Hematopoietic multipotent progenitor cell treated with erythropoietin and hydrocortisone succinate and interleukin-3 and kit ligand, for 8 days (in vitro differentiated cells): ENCODE measurements at regions not wholly inside any gene's neighbourhood (a gene's known extent, or its start where the extent isn't known, plus 50 kb on each side); places are given as distances from the start of the nearest gene placed in this dataset.
"Not testable (repeated sequence)": the region's sequence is repeated elsewhere in the genome, so short reads cannot be mapped to it uniquely, and the experiment has no call there.

Source experiments
- DNase-seq: peaks from one replicate; pipeline ENCODE4 v3.0.0-alpha.2; 2015

DNA sequence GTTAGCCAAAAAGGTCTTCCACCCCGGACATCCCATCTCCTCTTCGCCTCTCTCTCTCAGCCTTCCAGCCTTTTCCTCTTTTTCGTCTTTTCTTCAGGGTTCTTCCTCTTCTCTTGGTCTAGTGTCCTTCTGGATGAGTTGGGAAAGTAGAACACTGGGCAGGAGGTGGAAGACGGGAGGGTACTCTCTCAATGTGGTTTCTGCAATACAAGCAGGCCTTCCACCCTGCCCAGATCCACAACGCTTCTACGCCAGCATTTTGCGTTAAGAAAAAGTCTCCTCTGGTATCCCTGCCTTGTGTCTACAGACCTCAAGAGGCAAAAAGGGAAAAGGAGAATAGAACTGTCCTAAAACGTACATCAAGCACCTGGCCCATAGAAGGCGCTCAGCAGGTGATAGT, 587.8 kb downstream of the BNC2 start:
- no peak for DNase-seq

DNA sequence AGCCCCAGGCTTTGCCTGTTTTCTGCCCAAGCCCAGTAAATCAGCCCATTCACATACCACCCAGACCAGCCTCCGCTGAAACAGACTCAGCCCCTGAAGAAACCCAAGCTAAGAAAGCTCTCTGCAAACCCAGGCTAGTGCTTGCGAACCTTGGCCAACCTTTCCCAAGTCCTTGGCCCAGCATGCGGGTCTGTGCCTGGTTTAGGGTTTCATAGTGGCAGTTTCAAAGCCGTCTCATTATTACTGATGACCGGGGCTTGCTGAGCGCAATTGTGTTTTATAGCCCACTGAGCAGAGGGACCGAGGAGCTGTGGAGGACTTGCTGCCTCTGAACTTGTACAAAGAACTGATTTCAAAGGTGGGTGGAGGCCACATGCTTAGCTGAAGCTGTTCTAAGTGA, 584.3 kb downstream of the BNC2 start:
- no peak for DNase-seq

DNA sequence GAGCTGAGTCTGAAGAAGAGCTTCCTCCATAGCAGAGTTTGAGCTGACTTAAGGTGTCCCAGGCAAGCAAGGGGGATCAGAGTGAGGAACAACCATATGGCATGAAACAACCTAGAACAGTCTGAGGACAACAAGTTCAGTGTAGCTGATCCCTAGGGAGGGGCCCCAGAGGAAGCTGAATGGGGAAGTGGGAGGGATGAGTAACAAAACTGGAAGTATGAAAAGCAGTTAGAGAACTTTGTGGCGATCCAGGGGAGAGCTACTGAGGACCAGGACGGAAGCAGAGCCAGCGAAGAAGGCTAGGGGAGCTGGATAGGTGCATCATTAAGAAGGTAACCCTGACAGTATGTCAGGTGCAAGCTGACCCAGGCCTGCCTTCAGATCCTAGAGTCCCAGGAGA, 580.8 kb downstream of the BNC2 start:
- no peak for DNase-seq

DNA sequence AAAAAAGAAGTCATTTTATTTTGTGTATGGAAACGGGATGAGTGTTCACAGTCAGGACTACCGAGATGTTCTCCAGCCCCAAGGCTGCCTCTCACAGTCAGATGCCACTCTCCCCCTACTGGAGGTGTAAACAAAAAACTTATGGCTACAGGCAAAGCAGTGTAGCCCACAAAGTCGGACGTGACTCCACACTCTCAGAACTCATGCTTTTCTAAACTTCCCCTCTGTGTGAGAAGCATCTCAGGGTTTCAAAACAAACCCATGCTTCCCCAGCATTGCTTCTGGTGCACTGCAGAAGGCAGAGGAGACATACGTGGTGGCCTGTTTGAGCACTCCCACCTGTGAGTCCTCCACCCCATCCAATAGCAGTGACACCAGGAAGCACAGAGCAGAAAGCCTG, 580.3 kb downstream of the BNC2 start:
- DNase-seq, result no peak

DNA sequence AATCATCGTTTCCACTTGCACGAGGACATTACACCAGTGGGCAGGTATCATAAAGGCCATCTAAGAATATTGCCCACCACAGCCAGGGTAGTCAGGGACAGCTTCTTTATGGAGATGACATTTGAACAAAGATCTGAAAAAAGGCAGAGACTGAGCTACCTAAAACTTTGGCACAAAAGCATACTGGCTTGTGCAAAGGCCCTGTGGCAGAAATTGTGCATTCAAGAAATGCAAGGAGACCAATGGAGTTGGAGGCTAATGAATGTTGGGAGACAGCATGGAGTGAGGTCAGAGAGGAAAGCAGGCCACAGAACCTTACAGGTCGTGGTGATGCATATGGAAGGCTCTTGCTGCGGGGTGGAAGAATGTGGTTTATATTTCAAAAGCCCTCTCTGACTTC, 578.5 kb downstream of the BNC2 start:
- no peak for DNase-seq

DNA sequence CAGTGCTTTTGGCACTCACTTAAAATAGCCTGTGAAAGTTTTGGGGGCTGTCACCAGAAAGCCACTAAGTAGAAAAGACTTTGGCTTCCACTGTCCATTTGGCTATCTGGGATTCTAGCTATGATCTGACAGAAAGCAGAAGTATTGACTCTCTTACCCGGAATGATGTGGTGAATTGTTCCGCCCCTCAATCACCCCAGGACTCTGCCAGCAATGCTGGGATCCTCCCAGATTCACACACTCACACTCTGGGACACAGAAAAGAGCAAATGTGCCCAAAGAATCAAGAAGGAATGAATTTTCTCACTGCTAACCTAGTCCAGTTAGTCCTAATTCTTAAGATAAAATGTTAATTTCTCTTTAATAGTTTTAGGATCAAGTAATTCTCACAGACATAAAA, 576.9 kb downstream of the BNC2 start:
- DNase-seq, result no peak

DNA sequence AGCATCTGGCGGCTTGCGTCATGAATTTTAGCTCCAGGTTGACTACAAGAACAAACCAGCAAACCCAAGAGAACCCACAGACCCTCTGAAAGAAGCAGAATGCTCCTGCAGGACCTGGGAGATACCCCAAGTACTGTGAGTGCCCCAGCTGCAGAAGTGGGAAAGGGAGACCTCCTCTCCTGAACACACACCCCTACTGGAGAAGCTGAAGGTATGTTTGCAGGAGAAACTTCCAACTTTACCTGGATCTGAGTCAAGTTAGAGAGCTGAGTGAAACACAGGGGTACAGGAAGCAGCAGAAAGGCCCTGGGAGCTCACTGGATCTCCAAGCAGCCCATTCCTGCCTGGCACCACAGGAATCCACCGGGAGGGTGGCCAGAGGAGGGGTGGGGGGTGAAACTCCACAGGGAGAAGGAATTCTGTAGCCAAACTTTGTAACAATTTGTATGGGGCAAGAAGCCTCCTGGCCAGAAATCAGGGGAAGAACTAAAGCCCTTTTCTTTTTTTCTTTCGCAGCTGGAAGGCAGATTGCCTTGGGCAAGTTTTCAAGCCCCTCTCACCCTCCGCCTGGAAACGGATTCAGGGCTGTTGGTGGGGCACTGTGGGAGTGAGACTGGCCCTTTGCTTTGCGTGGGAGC, 576.2 kb downstream of the BNC2 start:
- DNase-seq, result no peak

DNA sequence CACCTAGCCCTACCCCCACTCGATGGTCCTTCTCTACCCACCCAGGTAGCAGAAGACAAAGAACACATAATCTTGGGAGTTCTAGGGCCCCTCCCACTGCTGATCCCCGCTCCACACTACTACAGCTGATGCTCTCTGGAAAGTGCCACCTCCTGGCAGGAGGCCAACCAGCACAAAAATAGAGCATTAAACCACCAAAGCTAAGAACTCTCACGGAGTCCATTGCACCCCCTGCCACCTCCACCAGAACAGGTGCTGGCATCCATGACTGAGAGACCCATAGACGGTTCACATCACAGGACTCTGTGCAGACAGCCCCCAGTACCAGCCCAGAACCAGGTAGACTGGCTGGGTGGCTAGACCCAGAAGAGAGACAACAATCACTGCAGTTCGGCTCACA, 575.5 kb downstream of the BNC2 start:
- DNase-seq, result not testable (repeated sequence)

DNA sequence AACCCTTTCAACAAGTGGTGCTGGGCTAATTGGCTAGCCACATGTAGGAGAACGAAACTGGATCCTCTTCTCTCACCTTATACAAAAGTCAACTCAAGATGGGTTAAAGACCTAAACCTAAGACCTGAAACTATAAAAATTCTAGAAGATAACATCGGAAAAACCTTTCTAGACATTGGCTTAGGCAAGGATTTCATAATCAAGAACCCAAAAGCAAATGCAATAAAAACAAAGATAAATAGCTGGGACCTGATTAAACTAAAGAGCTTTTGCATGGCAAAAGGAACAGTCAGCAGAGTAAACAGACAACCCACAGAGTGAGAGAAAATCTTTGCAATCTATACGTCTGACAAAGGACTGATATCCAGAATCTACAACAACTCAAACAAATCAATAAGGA, 571.1 kb downstream of the BNC2 start:
- not testable (repeated sequence) for DNase-seq

DNA sequence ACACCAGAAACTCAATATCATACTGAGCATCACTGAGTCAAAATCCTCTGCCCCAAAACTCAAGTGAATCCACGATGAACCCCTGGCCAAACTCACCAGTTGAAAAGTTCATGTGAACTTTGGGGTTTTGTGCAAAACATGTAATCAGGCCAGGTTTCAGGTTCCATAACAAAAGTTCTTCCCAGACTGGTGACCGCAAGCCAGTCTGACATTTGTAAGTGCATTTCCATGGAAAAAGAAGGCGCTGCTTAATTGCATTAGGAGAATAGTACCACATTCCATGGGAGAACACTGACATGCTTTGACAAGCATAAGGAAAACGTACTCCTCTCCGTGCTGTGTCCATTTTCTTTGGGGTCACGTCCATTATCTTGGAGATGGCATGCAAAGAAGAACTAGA, 567.0 kb downstream of the BNC2 start:
- no peak for DNase-seq

DNA sequence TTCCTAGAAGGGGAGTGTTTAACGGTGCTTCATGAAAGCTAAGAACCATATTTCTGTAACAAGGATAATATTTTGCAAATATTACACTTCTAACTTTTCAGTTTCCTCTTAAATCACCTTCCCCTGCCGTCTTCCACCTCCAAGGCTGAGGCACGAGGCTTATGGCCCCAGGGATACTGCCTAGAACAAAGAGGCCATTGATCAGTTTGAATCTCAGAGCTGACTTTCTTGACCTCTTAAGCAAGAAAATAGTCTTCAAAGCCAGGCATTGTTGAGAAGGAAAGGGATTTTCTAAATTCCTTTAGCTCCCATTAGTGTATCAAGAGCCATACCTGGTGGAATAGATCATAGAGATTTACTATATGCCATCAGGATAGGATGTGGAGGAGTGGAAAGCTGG, 566.2 kb downstream of the BNC2 start:
- DNase-seq, result no peak

DNA sequence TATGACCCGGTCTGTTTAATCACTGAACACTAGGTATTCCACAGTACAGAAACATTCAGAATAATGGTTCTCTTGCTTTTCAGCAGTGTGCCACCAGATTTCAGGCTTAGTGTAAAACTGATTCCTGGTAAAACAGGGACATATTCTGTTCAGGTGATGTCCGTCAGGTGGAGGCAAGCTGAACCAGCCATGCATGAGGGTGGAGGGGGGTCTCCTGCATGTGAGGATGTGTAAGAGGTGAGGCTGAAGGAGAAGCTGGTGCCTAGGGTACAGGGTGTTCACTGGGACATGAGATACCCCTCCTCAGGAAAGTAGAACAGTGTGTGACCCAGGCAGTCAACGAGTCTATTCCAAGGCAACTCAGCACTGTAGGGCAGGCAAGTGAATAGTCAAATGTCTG, 563.9 kb downstream of the BNC2 start:
- DNase-seq, result no peak

DNA sequence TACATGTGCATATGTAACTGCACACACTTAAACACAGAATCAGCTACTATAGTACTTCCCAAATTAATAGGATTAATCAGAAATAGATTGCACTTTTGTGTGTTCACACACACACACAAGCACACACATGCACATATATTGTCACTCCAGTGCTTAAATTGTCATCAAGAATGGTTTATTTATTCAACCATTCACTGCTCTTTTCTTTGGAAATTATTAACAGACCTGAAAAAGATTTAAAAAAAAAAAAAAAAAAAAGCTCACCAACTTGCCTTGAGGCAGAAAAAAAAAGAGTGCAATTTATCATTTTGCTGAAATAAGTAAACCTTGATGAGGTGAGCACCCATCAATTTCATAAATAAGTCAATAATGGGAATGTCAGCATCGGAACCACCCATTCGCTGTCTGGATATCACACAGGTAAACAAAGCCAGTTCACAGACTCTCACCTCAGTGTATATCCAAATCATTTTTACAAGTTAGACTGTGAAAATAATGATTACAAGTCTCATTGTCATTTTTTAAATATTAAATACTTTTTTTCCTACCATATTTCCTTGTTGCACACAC, 562.8 kb downstream of the BNC2 start:
- no peak for DNase-seq

DNA sequence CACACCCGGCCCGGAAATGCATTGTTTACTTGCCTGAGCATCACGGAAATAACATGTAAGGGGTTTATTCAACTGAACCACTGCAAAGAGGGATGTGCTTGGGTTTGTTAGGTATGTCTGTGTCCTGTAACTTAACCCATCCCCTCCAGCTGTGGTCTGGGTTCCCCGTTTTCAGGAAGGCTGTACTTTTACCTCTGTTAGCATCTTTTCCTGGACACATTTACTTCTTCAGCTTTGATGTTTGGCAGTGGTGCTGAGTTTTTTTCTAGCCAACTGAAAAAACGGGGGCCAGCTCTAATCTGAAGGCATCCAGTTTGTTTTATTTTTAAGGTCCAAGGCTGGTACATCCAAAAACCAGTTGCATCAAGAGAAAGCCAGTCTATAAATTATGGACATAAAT, 561.8 kb downstream of the BNC2 start:
- DNase-seq, result no peak

DNA sequence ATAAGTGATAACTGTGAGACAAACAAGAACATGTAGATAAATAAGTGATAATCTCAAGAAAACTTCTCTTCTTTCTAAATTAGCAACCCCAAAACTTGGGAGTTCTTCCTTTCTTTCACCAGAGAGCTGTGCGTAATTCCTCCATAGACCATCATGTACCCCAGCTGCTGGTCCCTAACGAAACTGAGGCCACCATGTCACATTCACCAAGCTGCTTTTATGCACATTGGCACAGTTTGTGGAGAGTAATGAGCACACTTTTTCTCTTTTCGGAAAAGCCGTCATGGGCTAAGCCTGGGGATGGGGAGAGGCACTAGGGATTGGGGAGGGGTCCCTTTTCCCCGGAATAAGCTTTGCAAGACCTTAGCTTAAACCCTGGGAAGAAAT, 561.4 kb downstream of the BNC2 start:
- no peak for DNase-seq

DNA sequence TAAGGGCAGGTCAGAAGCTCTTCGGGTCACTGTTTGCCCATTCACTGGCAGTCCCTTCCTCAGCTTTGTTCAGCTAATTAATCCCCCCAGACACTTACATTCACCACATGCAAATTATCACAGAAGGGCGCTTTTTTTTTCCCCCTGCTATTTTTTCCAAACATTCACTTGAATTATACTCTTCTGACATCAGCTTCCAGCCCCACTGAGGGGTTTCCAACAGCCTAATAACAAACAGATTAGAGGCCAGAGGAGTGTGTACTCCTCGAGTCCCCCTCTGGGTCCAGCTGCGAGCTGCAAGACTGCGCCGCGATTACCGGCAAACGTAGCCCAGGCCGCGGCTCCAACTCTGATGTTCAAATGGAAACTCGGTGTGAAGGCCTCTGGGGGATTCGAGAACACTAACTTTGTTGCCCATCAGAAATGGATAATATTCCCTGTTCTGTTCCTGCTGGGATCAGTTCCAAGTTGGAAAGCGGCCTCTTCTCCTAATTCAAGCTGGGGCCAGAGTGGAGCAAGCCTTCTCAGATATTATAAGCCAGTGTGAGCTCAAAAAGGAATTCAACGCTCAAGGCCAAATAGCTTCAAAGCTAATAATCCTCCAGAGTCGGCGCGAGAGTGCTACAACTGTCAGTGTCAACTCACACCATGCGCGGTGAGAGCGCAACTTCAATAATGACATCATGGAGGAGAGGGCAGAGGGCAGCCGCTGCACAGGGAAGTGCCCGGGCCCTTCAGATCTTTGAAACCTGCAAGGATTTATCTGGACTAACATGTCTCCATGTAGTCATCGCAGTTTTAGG, 560.8 kb downstream of the BNC2 start:
- no peak for DNase-seq

DNA sequence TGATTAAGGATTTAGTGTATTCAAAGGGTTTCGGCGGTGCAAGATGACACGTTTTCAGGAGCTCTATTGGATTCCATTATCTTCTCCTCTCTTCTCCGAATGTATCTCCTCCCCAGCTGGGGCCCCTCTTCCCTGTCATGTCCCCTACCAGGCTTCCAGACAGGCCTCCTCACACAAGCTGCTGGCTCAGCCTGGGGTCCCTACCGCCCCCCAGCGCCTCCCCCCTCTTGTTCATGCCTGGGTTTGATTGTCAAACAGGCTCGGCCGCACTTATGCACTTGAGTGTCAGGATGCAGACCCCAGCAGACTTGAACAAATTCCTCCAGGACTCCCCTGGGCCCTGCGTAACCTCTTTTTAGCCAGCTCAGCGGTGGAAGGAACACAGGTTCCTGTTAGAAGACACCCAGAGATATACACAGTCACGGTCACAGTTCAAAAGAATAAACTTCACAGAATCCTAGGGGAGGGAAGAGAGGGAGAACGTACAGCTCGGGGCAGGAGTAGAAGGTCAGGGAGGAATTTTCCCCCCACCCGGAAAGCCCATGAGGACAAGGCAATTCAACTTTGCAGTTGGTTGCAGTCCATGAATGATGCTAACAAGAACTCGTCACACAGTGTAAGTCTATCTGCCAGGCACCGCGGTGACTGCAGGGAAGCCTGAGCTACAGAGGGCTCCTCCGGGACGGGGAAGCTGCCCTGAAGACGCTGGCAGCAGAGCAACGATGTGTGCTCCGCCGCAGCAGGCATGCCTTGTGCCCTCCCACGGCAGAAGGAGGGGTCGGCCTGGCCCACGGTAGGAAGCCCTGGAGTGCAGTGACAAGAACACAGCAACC, 560.0 kb downstream of the BNC2 start:
- no peak for DNase-seq

DNA sequence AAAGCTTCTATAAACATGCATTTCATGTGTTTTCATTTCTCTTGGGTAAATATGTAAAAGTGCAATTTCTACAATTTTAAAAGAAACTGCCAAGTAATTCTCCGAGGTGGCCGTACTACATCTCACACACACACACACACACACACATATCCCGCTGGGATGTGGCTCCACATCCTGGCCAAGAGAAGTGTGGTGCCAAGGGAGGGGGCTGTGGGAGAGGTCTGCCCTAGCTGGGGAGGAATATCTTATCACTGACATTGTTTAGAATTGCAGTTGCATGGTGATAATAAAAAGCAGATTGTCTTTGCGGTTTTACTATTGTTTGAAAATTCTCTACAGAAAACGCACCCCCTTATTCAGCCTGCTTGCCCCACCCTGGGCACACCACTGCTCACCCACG, 558.4 kb downstream of the BNC2 start:
- no peak for DNase-seq

DNA sequence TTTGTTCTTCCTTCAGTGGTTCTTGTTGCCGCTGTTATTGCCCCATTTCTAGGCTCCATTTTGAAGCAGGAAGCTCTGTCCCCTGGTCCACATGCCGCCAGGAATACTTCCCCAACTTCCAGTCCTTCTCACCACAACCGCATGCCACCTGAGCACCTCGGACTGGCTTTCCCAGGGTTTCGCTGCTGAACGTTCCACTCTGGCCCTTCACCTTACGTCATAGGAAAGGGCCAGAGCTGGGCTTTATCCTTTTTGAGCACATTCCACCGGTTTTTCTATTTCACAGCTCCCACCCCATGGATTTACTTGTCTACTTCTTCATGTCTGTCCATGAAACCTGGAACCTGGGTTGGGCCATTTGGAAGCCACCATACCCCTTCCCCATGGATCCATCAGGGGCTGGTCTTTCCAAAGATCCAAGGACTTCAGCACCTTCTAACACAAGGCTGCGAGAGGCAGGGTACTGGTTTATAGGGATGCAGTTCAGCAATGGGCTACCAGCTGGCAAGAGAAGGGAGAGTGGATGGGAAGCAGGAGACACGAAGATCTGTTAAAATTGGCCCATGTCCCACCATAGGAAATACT, 557.4 kb downstream of the BNC2 start:
- DNase-seq, result no peak

DNA sequence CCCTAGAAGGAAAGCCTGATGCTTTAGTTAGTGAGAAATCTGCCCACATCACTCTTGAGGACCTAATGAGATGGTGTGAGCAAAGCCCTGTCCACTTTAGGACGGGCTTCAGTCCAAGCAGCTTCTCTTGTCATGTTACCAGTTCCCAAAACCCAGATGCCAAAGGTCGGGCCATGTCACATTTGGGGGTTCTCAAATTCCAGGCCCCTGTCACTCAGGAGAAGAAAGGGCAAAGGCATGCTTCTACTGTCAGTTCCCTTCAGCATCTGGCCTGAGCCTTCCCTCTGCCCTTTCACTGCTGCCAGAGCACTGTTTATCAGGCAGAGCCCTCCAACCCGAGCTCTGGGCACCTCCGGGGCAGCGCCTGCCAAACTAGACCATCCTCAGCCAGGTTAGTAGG, 556.0 kb downstream of the BNC2 start:
- DNase-seq, result no peak

DNA sequence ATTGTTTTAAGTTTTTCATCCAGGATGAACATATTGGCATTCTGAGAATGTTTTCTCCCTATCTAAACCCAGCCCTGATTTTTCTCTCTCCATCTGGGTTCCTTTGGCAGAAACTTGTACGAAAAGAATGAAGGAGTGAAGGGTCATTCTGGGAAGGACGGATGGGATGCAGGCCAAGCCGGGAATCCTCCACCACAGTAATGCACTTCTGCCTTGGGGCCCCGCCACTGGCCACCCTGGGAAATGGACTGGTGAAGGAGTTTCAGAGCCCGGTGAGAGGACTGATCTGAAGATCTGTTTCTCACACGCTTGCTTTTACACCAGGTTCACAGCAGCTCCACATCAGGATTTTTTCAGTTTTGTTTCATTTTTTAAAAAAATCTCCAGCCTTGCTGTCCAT, 554.8 kb downstream of the BNC2 start:
- no peak for DNase-seq

DNA sequence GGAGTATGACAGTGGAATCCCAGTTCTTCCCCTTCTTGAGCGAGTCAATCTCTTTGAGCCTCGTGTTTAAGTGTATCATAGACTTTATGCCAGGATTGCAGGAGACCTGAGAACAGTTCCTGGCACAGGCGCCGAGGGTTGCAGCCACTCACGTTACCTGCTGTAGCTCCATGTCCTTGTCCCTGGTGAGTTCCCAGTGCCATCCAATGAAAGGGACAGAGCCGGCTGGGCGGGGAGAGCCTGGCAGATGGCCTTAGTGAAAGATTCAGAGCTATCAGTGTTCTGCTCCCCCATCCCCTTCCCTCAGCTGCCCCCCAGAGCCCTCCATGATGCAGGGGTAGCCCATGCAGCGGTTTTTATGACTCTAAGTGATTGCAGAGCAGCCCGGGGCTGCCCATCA, 554.0 kb downstream of the BNC2 start:
- DNase-seq, result no peak
